ENCODE measurements at regions not wholly inside any gene's neighbourhood (a gene's known extent, or its start where the extent isn't known, plus 50 kb on each side); places are given as distances from the start of the nearest gene placed in this dataset.
A peak's percentile ranks its signal among the peaks of the same experiment; 100 is the strongest.
"Not testable (repeated sequence)": the region's sequence is repeated elsewhere in the genome, so short reads cannot be mapped to it uniquely, and the experiment has no call there.

- DNase-seq (ENCODE audit: low spot score), result peak; percentile 13
Measured at GRCh38 chr12:80045594-80045993, 53.7 kb upstream of the OTOGL start.

- peak; percentile 53 for DNase-seq (ENCODE audit: low spot score)
Measured at GRCh38 chr12:80044694-80045046, 54.7 kb upstream of the OTOGL start.

DNA sequence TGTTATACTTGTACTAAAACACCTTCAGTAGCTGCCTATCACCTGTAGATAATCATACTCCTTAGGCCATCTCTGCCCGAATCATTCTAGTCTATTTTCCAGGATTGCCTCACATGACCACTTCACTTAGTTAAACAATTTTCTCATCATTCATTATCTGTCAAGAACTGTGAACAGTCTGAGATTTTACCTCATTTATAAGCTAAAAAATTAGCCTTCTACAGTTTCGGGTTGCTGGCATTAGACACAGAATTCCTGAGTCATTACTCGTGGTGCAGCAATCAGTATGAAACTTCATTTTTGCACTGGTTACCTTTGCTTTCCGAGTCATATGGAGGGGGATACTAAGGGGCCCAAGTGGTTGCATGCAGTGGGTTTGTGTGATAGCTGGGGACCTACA lies 57.6 kb upstream of the OTOGL start:
- peak; percentile 17 for DNase-seq (ENCODE audit: low spot score)

GRCh38 chr12:80041071-80041470 lies 58.3 kb upstream of the OTOGL start:
- no peak for DNase-seq (ENCODE audit: low spot score)

DNA sequence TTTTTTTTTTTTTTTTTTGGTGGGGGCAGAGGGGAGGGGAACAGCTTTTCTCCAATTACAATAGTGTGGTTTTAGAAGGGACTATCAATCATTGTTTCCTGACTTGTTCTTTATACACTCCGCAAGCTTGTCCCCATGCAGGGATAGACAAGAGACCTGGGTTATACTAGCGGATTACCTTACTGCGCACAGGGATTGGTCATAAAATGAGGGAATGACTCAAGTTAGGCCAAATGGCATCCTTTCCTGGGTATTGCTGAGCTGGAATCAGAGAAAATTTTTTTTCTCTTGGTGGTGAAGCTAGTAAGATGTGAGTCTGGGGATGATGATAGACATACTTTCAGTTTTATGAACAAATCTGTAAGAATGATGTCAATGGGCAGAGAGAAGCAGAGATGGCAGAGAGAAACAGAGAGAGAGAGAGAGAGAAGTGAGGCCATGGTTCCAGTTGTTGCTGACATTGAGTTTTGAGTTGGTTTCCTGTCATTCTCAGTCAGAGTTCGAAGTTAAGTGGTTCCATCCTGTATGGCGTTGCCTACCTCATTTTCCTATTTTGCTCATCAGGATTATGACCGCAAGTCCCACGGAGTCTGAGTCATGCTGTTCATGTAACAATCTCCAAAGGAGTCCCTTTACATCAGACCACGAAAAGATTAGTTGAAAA lies 59.1 kb upstream of the OTOGL start:
- no peak for DNase-seq (ENCODE audit: low spot score)

DNA sequence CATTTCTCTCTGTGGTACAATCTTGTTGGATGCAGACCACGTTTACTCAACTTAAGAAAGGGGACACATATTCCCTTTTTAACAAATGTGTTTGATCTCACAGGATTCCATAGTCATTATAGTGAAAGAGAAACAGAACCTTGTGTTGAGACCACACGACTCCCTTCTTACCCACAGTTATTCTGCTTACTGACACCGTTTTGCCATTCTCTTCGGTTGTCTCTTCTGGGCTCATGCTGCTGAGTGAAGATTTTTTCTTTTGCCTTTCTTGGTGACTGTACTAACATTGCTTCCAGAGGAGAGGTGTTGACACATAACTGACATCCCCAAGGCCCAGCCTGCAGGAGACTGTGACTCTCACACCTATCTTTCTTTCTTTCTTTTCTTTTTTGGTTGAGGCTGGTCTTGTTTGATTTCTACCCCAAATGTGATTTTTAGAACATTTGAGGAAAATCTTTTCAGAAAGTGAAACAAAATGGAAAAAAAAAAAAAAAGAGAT lies 61.2 kb upstream of the OTOGL start:
- DNase-seq (ENCODE audit: low spot score), result no peak

DNA sequence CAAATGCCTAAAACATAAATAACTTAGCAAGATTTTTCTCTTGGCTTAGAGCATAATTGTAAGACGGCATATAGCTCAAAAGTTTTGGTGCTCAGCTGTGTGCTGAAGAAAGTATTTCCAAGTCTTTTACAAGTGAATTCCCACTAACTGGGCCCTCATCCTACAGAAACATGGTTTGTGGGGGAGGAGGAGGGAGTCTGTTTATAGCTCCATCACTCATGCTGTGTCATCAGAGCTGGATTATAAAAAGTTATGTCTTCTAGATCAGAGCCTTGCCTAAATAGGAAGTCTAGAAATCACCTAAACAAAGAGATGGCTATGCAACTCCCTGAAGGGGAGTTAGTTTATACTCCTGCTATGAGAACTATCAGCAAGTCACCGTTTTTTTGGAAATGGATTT lies 65.9 kb upstream of the OTOGL start:
- DNase-seq (ENCODE audit: low spot score), result peak; percentile 26

DNA sequence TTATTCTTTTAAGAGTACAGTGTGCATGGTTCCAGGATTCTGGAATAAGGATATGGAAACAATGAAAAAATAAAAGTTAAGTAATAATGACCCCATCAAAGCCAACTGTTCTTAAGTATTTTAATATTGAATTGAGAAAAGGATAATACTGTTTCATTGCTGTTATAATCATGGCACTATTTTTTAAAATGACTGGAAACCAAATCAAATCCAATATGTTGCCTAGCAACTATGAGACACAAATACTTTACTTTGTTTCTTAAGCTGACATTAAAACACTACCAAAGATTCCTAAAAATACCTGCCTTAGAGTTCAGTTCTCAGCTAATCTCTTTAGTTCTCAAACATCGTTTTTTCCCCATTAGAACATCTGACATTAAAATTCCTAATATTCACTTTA lies 66.4 kb upstream of the OTOGL start:
- DNase-seq (ENCODE audit: low spot score), result no peak

DNA sequence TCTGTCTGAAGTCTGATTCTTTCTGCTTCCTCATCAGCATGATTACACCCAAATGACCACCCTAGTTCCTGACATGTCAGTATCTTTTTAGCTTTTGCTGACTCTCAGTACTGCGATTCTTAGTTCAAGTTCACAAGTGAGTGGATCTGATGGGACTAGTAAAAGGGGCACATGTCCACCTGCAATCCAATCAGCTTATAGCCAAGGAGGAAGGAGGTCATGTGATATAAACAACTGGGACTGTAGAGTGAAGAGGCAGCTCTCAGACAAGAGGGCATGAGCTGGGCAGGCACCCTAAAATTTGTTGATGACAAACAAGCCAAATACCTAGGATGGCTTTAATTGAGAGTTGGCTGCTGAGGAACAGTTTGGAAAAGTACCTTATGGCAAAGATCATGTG lies 68.1 kb upstream of the OTOGL start:
- no peak for DNase-seq (ENCODE audit: low spot score)

DNA sequence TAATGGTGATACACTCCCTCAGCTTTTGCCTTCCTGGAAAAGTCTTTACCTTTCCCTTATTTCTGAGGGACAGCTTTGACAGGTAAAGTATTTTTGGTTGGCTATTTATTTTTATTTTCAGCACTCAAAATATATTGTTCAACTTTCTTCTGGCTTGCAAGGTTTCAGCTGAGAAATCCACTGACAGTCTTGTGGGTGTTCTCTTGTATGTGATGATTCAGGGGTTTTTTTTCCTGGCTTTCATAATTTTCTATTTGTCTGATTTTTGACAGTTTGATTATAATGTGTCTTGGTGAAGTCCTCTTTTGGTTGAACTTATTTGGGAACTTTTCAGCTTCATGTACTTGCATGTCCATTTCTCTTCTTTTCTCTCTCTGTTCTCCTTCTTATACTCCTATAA lies 73.7 kb upstream of the OTOGL start:
- no peak for DNase-seq (ENCODE audit: low spot score)

GRCh38 chr12:80019691-80020090 lies 79.6 kb upstream of the OTOGL start:
- no peak for DNase-seq (ENCODE audit: low spot score)

GRCh38 chr12:80018119-80018518 lies 81.2 kb upstream of the OTOGL start:
- DNase-seq (ENCODE audit: low spot score), result no peak

- DNase-seq (ENCODE audit: low spot score), result no peak
Measured at GRCh38 chr12:80017261-80017870, 82.0 kb upstream of the OTOGL start.

- no peak for DNase-seq (ENCODE audit: low spot score)
Measured at GRCh38 chr12:80016684-80017083, 81.8 kb upstream of the PPP1R12A start.

GRCh38 chr12:80015660-80016059 lies 80.8 kb upstream of the PPP1R12A start:
- no peak for DNase-seq (ENCODE audit: low spot score)

GRCh38 chr12:80003744-80004143 lies 68.8 kb upstream of the PPP1R12A start:
- DNase-seq (ENCODE audit: low spot score), result not testable (repeated sequence)

- DNase-seq (ENCODE audit: low spot score), result no peak
Measured at GRCh38 chr12:80001562-80001961, 66.7 kb upstream of the PPP1R12A start.

GRCh38 chr12:80000831-80001230 lies 65.9 kb upstream of the PPP1R12A start:
- no peak for DNase-seq (ENCODE audit: low spot score)

GRCh38 chr12:79998554-79998953 lies 63.7 kb upstream of the PPP1R12A start:
- no peak for DNase-seq (ENCODE audit: low spot score)

- DNase-seq (ENCODE audit: low spot score), result no peak
Measured at GRCh38 chr12:79997096-79997791, 62.3 kb upstream of the PPP1R12A start.

- DNase-seq (ENCODE audit: low spot score), result not testable (repeated sequence)
Measured at GRCh38 chr12:79995385-79996084, 60.6 kb upstream of the PPP1R12A start.

DNA sequence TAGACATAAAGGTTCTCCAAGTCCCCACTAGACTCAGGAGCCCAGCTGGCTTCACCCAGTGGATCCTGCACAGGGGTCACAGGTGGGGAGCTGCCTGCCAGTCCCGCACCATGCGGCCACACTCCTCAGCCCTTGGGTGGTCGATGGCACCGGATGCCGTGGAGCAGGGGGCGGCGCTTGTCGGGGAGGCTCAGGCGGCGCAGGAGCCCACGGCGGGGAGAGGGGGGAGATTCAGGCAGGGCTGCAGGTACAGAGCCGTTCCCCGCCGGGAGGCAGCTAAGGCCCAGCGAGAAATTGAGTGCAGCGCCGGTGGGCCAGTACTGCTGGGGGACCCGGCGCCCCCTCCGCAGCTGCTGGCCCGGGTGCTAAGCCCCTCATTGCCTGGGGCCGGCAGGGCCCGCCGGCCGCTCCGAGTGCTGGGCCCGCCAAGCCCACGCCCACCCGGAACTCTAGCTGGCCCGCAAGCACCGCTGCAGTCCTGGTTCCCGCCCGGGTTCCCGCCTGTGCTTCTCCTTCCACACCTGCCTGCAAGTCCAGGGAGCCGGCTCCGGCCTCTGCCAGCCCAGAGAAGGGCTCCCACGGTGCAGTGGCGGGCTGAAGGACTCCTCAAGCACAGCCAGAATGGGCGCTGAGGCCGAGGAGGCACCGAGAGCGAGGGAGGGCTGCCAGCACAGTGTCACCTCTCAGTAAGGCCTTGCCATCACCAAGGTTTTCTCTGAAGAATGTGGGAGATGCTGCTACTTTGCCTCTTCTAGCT lies 58.4 kb upstream of the PPP1R12A start:
- DNase-seq (ENCODE audit: low spot score), result no peak
